ENCODE measurements at regions not wholly inside any gene's neighbourhood (a gene's known extent, or its start where the extent isn't known, plus 50 kb on each side); places are given as distances from the start of the nearest gene placed in this dataset.

DNA sequence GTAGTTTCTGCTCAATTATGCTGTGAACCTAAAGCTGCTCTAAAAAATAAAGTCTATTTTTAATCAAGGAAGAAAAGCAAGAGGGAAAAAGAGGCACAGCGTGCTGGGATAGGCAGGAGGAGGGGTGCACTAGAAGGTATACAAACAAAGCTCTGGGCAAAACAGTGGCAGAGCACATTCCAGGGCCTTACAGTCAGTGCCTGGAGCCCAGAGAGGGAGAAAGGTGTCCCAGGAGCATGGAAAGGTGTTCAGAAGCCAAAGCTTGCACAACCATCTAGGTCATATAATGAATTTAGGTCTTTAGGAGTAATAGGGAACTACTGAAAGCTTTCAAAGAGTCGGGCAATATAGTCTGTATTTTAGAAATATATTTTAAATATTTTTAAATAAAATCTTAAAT, 163.6 kb upstream of the PALMD start:
- TF ChIP-seq, protein P1, sequence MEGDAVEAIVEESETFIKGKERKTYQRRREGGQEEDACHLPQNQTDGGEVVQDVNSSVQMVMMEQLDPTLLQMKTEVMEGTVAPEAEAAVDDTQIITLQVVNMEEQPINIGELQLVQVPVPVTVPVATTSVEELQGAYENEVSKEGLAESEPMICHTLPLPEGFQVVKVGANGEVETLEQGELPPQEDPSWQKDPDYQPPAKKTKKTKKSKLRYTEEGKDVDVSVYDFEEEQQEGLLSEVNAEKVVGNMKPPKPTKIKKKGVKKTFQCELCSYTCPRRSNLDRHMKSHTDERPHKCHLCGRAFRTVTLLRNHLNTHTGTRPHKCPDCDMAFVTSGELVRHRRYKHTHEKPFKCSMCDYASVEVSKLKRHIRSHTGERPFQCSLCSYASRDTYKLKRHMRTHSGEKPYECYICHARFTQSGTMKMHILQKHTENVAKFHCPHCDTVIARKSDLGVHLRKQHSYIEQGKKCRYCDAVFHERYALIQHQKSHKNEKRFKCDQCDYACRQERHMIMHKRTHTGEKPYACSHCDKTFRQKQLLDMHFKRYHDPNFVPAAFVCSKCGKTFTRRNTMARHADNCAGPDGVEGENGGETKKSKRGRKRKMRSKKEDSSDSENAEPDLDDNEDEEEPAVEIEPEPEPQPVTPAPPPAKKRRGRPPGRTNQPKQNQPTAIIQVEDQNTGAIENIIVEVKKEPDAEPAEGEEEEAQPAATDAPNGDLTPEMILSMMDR (IDR thresholded peaks at IDR 0.05), result no peak
- DNase-seq, result no peak
- Histone ChIP-seq H3K4me1 (peaks cover 0 to 2% of the 10 kb centered on the region in 2 donors), H3K36me3 (no peaks in the 10 kb centered on the region), H3K4me3 (no peak overlapping the region), H3K9me3 (no peaks in the 10 kb centered on the region), H3K27me3 (no peaks in the 10 kb centered on the region), H3K27ac (no peak overlapping the region)
- ATAC-seq, result no peak
- intact Hi-C loops (cut with DNase I), result no loop called here

DNA sequence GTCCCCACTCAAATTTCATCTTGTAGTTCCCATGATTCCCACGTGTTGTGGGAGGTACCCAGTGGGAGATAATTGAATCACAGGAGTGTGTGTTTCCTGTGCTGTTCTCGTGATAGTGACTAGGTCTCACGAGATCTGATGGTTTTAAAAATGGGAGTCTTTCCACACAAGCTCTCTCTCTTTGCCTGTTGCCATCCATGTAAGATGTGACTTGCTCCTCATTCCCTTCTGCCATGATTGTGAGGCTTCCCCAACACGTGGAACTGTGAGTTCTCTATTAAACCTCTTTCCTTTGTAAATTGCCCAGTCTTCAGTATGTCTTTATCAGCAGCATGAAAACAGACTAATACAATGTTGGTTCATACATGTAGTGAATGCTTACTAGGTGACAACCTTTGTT, 163.2 kb upstream of the PALMD start:
- ATAC-seq (no peak), DNase-seq (no peak)
- TF ChIP-seq, protein P1 (IDR thresholded peaks at IDR 0.05), result no peak
- no peaks in the 10 kb centered on the region for H3K36me3 ChIP-seq
- H3K27me3 ChIP-seq, result no peaks in the 10 kb centered on the region
- H3K4me1 ChIP-seq, result peaks cover 0 to 2% of the 10 kb centered on the region in 2 donors
- intact Hi-C loops (cut with DNase I), result no loop called here
- no peak overlapping the region for H3K4me3 ChIP-seq
- no peak overlapping the region for H3K27ac ChIP-seq
- H3K9me3 ChIP-seq, result no peaks in the 10 kb centered on the region

- H3K36me3 ChIP-seq, result no peaks in the 10 kb centered on the region
- no peaks in the 10 kb centered on the region for H3K27me3 ChIP-seq
- no peaks in the 10 kb centered on the region for H3K4me1 ChIP-seq
- no peaks in the 10 kb centered on the region for H3K9me3 ChIP-seq
- TF ChIP-seq, protein P1 (IDR thresholded peaks at IDR 0.05), result no peak
- ATAC-seq (no peak), DNase-seq (peak in 1 of 4 donors; percentile 3)
- intact Hi-C loops (cut with DNase I), result loop anchor here in 1 of 2 donors (10.0 kb wide), 1 partner anchor 205 kb away; no protein-coding TSS in a partner anchor
- no peak overlapping the region for H3K27ac ChIP-seq
- no peak overlapping the region for H3K4me3 ChIP-seq
Measured at GRCh38 chr1:99490031-99490430, 155.9 kb upstream of the PALMD start.

DNA sequence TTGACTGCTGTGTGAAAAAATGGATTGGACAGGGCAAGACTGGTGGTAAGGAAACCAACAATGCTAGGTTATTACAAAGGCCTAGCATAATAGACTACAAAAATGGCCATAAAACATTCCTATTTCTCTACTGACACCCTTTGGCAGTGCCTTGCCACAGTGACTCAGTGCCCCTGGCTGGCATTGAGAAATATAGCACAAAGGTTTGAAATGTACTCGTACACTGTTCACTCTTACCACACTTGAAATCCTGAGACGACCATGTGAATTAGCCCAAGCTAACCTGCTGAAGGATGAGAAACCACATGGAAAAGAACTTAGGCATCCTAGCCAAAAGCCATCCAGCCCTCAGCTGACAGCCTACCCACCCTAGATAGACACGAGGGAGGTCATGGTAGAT, 149.8 kb upstream of the PALMD start:
- no peaks in the 10 kb centered on the region for H3K4me1 ChIP-seq
- intact Hi-C loops (cut with DNase I), result loop anchor here in 1 of 2 donors (10.0 kb wide), 1 partner anchor 199 kb away; no protein-coding TSS in a partner anchor
- H3K9me3 ChIP-seq, result no peaks in the 10 kb centered on the region
- ATAC-seq (no peak), DNase-seq (no peak)
- no peak overlapping the region for H3K4me3 ChIP-seq
- H3K27me3 ChIP-seq, result no peaks in the 10 kb centered on the region
- no peak overlapping the region for H3K27ac ChIP-seq
- TF ChIP-seq, protein P1 (IDR thresholded peaks at IDR 0.05), result no peak
- H3K36me3 ChIP-seq, result no peaks in the 10 kb centered on the region

DNA sequence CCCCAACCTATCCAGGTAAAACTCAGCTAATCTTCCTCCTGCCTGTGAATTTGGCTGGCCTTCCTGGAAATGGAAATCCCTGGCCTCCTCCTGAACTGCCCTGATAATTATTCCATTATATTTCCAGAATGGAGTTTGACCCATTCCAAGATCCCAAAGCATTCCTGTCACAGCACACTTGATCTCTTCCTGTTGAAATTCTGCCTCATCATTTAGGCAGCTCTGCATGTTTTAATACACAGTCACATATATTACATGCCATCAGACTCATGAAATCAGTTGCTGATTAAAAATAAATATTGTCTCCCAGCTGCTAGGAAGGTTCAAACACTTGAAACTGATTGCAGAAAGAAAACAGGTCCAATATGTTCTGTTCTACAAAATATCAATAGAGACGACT, 148.2 kb upstream of the PALMD start:
- H3K27me3 ChIP-seq, result no peaks in the 10 kb centered on the region
- ATAC-seq (no peak), DNase-seq (no peak)
- no peak overlapping the region for H3K27ac ChIP-seq
- no peaks in the 10 kb centered on the region for H3K9me3 ChIP-seq
- no peak overlapping the region for H3K4me3 ChIP-seq
- H3K4me1 ChIP-seq, result no peaks in the 10 kb centered on the region
- no peaks in the 10 kb centered on the region for H3K36me3 ChIP-seq
- TF ChIP-seq, protein P1 (IDR thresholded peaks at IDR 0.05), result no peak
- intact Hi-C loops (cut with DNase I), result loop anchor here in 1 of 2 donors (10.0 kb wide), 1 partner anchor 197 kb away; no protein-coding TSS in a partner anchor

All from left lung (tissue), 4 donors.